Loucy (cell line): ENCODE measurements at regions not wholly inside any gene's neighbourhood (a gene's known extent, or its start where the extent isn't known, plus 50 kb on each side); places are given as distances from the start of the nearest gene placed in this dataset.
"Not testable (repeated sequence)": the region's sequence is repeated elsewhere in the genome, so short reads cannot be mapped to it uniquely, and the experiment has no call there.

Experiments
- H2AFZ ChIP-seq: fragments of 200-600 bp; sonication (generic); 2 replicates; pipeline ENCODE4 v1.6.0; 2016; ENCODE audit warnings: antibody characterized with exemption, mild to moderate bottlenecking, low read length, moderate library complexity
- H3F3A ChIP-seq: fragments of 200-600 bp; 2 replicates; pipeline ENCODE4 v1.6.0; 2016; ENCODE audit warnings: antibody characterized with exemption, low read depth, mild to moderate bottlenecking
- H3K27me3 ChIP-seq: fragments of 200-600 bp; sonication (generic); 2 replicates; pipeline ENCODE4 v1.6.1; 2014; ENCODE audit warnings: low read length, mild to moderate bottlenecking; ENCODE audit not compliant: insufficient read depth, poor library complexity, severe bottlenecking
- H3K36me3 ChIP-seq: fragments of 200-600 bp; sonication (generic); 2 replicates; pipeline ENCODE4 v1.6.1; 2016; ENCODE audit warnings: low read length; ENCODE audit not compliant: insufficient read depth
- H3K4me1 ChIP-seq: fragments of 200-600 bp; sonication (generic); 2 replicates; pipeline ENCODE4 v1.5.1; 2014; ENCODE audit warnings: low read length, mild to moderate bottlenecking; ENCODE audit not compliant: insufficient read depth, poor library complexity, severe bottlenecking
- H3K4me2 ChIP-seq: fragments of 200-600 bp; sonication (generic); 2 replicates; pipeline ENCODE4 v1.6.0; 2014; ENCODE audit warnings: antibody characterized with exemption, low read length, low read depth, mild to moderate bottlenecking; ENCODE audit not compliant: poor library complexity, severe bottlenecking
- H3K4me3 ChIP-seq: fragments of 200-600 bp; sonication (generic); 2 replicates; pipeline ENCODE4 v1.5.1; 2014; ENCODE audit warnings: low read length, mild to moderate bottlenecking, mixed read lengths; ENCODE audit not compliant: poor library complexity, severe bottlenecking
- H3K79me2 ChIP-seq: fragments of 200-600 bp; sonication (generic); 2 replicates; pipeline ENCODE4 v1.6.1; 2014; ENCODE audit warnings: low read length; ENCODE audit not compliant: insufficient read depth
- H3K9ac ChIP-seq: fragments of 200-600 bp; sonication (generic); 2 replicates; pipeline ENCODE4 v1.6.0; 2014; ENCODE audit warnings: mild to moderate bottlenecking, low read depth, low read length, moderate library complexity; ENCODE audit not compliant: poor library complexity, severe bottlenecking
- H3K9me2 ChIP-seq: fragments of 200-600 bp; sonication (generic); replicated peaks from 2 replicates; pipeline ENCODE4 v1.6.1; 2016; ENCODE audit warnings: low read depth, low read length, mixed read lengths
- H3K9me3 ChIP-seq: fragments of 200-600 bp; sonication (generic); 2 replicates; pipeline ENCODE4 v1.6.1; 2014; ENCODE audit warnings: mild to moderate bottlenecking, antibody characterized with exemption, low read length, low read depth; ENCODE audit not compliant: insufficient read depth
- H4K20me1 ChIP-seq: fragments of 200-600 bp; sonication (generic); 2 replicates; pipeline ENCODE4 v1.6.0; 2014; ENCODE audit warnings: antibody characterized with exemption, low read length, mild to moderate bottlenecking; ENCODE audit not compliant: insufficient read depth, poor library complexity, severe bottlenecking
- CTCF ChIP-seq: fragments of 200-600 bp; sonication (generic); conservative IDR thresholded peaks from 2 replicates; pipeline ENCODE4 v1.5.1; 2014; ENCODE audit warnings: mild to moderate bottlenecking, antibody characterized with exemption, low read length
- EZH2phosphoT487 ChIP-seq: fragments of 200-600 bp; IDR thresholded peaks from 2 replicates; pipeline ENCODE4 v1.6.1; 2018; ENCODE audit warnings: antibody characterized with exemption, mild to moderate bottlenecking, moderate library complexity, borderline replicate concordance

- no peak overlapping the region for H3K4me3 ChIP-seq
- H3K4me1 ChIP-seq, result no peaks in the 10 kb centered on the region
- no peaks in the 10 kb centered on the region for H3K9me2 ChIP-seq
Measured at GRCh38 chr10:106268000-106268399, 896.5 kb downstream of the SORCS1 start.

GRCh38 chr10:106267591-106267990, 896.9 kb downstream of the SORCS1 start:
- no peak overlapping the region for H3K4me2 ChIP-seq
- no peaks in the 10 kb centered on the region for H3K9me2 ChIP-seq
- no peak overlapping the region for H3K9ac ChIP-seq
- no peak overlapping the region for H2AFZ ChIP-seq
- H4K20me1 ChIP-seq, result no peaks in the 10 kb centered on the region
- no peaks in the 10 kb centered on the region for H3F3A ChIP-seq
- H3K36me3 ChIP-seq, result no peaks in the 10 kb centered on the region
- TF ChIP-seq CTCF (no peak), EZH2phosphoT487 (no peak)
- no peaks in the 10 kb centered on the region for H3K9me3 ChIP-seq
- H3K4me1 ChIP-seq, result no peaks in the 10 kb centered on the region
- H3K27me3 ChIP-seq, result no peaks in the 10 kb centered on the region
- no peaks in the 10 kb centered on the region for H3K79me2 ChIP-seq
- no peak overlapping the region for H3K4me3 ChIP-seq

More at GRCh38 chr10:106268000-106268399, 896.5 kb downstream of the SORCS1 start:
- H3K9me3 ChIP-seq, result no peaks in the 10 kb centered on the region
- no peaks in the 10 kb centered on the region for H3K79me2 ChIP-seq
- no peak overlapping the region for H3K9ac ChIP-seq
- no peaks in the 10 kb centered on the region for H3K36me3 ChIP-seq
- H3F3A ChIP-seq, result no peaks in the 10 kb centered on the region
- no peak overlapping the region for H2AFZ ChIP-seq
- H4K20me1 ChIP-seq, result no peaks in the 10 kb centered on the region
- no peaks in the 10 kb centered on the region for H3K27me3 ChIP-seq
- no peak overlapping the region for H3K4me2 ChIP-seq
- TF ChIP-seq EZH2phosphoT487, result no peak
- no peak for TF ChIP-seq CTCF

- not testable (repeated sequence) for H3K27me3 ChIP-seq, H3K9me3 ChIP-seq, H4K20me1 ChIP-seq, H3F3A ChIP-seq, H3K79me2 ChIP-seq, H3K4me1 ChIP-seq, H3K4me2 ChIP-seq, H3K9me2 ChIP-seq, H3K4me3 ChIP-seq, H3K9ac ChIP-seq, H2AFZ ChIP-seq, H3K36me3 ChIP-seq
Measured at GRCh38 chr10:106257432-106257831, 907.1 kb downstream of the SORCS1 start.

- Histone ChIP-seq H2AFZ (no peak overlapping the region), H3K4me3 (no peak overlapping the region), H4K20me1 (no peaks in the 10 kb centered on the region), H3K79me2 (no peaks in the 10 kb centered on the region), H3F3A (no peaks in the 10 kb centered on the region), H3K4me1 (no peaks in the 10 kb centered on the region), H3K9ac (no peak overlapping the region), H3K36me3 (no peaks in the 10 kb centered on the region), H3K9me2 (no peaks in the 10 kb centered on the region), H3K4me2 (no peak overlapping the region), H3K27me3 (no peaks in the 10 kb centered on the region), H3K9me3 (no peaks in the 10 kb centered on the region)
- TF ChIP-seq CTCF (no peak), EZH2phosphoT487 (no peak)
Measured at GRCh38 chr10:106255111-106255678, 909.3 kb downstream of the SORCS1 start.
